CD4-positive, CD25-positive, alpha-beta regulatory T cell (primary cell): ENCODE measurements at regions not wholly inside any gene's neighbourhood (a gene's known extent, or its start where the extent isn't known, plus 50 kb on each side); places are given as distances from the start of the nearest gene placed in this dataset.

Experiments used
- ATAC-seq, 2 donors: fragments of 150-1000 bp; cut with Tn5 transposase; one replicate each; pipeline ENCODE4 v1.10.0; 2021; ENCODE audit warnings: low read depth in 2 of 2, moderate number of reproducible peaks in 2 of 2, moderate library complexity in 1 of 2
- DNase-seq, 3 donors: peaks; one replicate each; pipeline versions ENCODE4 v3.0.0 to v3.0.0-alpha.2; 2012 to 2022; ENCODE audit warnings: mixed read lengths in 1 of 3
- H3K27ac ChIP-seq: one replicate; pipeline ENCODE4 v1.7.0; 2013; ENCODE audit warnings: mild to moderate bottlenecking, low read length; ENCODE audit not compliant: insufficient read depth, poor library complexity, severe bottlenecking
- H3K27me3 ChIP-seq: one replicate; pipeline ENCODE4 v1.7.0; 2013; ENCODE audit warnings: low read length; ENCODE audit not compliant: control insufficient read depth, insufficient read depth
- H3K36me3 ChIP-seq: one replicate; pipeline ENCODE4 v1.7.0; 2013; ENCODE audit warnings: mild to moderate bottlenecking, low read length, moderate library complexity; ENCODE audit not compliant: control insufficient read depth, insufficient read depth
- H3K4me1 ChIP-seq: 2 replicates; pipeline ENCODE4 v1.7.0; 2013; ENCODE audit warnings: mild to moderate bottlenecking, low read length; ENCODE audit not compliant: insufficient read depth, control insufficient read depth, poor library complexity, severe bottlenecking
- H3K4me3 ChIP-seq: one replicate; pipeline ENCODE4 v1.7.0; 2013; ENCODE audit warnings: low read depth, mild to moderate bottlenecking, low read length, moderate library complexity
- H3K9me3 ChIP-seq, 2 experiments: 1 replicate in 1 of 2; 2 replicates in 1 of 2; pipeline ENCODE4 v1.7.0; 2013; ENCODE audit warnings: low read length in 2 of 2, mild to moderate bottlenecking in 1 of 2, moderate library complexity in 1 of 2; ENCODE audit not compliant: control insufficient read depth in 2 of 2
- H3K27ac Mint-ChIP-seq, 3 donors: one replicate each; pipeline ENCODE4 v1.8.0; 2020 to 2022; ENCODE audit warnings: mild to moderate bottlenecking in 3 of 3, mixed read lengths in 3 of 3, moderate library complexity in 2 of 3
- H3K27me3 Mint-ChIP-seq: one replicate; pipeline ENCODE4 v1.8.0; 2022; ENCODE audit warnings: mild to moderate bottlenecking, mixed read lengths
- H3K36me3 Mint-ChIP-seq: one replicate; pipeline ENCODE4 v1.8.0; 2020; ENCODE audit warnings: mixed read lengths
- H3K4me1 Mint-ChIP-seq, 4 donors: one replicate each; pipeline ENCODE4 v1.8.0; 2020 to 2022; ENCODE audit warnings: mixed read lengths in 4 of 4, mild to moderate bottlenecking in 1 of 4
- H3K4me3 Mint-ChIP-seq, 4 donors: one replicate each; pipeline ENCODE4 v1.8.0; 2020 to 2022; ENCODE audit warnings: mild to moderate bottlenecking in 4 of 4, mixed read lengths in 4 of 4, moderate library complexity in 3 of 4
- H3K9me3 Mint-ChIP-seq, 7 donors: one replicate each; pipeline ENCODE4 v1.8.0; 2020 to 2022; ENCODE audit warnings: mixed read lengths in 7 of 7, mild to moderate bottlenecking in 3 of 7, moderate library complexity in 2 of 7

DNA sequence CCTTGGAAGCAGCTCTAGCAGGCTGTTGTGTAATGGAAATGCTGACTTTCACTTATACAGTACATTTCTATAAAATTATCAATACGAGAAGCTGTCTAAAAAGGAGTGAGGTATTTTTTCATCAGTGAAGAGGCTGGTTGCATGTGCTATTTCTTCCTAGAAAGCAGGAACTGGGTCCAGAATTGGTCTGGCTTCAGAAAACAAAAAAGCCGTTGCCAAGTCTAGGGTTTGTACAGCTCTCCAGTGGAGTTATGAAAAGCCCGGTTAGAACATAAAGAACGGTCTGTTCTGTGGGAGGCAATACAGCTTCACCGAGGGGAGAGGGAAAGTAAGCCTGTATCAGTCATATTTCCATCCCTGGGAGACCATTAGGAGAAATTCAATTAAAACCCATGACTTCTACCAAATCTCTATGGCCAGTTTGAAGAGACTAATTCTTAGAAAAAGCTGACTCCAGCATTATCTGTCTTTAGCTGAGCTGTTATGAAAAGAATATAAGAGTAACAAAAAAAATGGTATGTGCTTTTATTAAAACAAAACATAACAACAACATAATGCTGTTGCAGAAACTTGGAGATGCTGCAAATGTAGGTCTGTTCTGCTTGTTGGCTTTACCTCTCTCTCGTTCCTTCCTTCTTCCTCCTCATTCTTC lies 217.0 kb downstream of the CMPK2 start:
- H3K9me3 Mint-ChIP-seq = peaks cover 0 to 9% (median 0%) of the 10 kb centered on the region in 7 donors
- H3K4me1 Mint-ChIP-seq = peaks cover 0 to 5% (median 0%) of the 10 kb centered on the region in 4 donors
- H3K36me3 Mint-ChIP-seq = no peaks in the 10 kb centered on the region

DNA sequence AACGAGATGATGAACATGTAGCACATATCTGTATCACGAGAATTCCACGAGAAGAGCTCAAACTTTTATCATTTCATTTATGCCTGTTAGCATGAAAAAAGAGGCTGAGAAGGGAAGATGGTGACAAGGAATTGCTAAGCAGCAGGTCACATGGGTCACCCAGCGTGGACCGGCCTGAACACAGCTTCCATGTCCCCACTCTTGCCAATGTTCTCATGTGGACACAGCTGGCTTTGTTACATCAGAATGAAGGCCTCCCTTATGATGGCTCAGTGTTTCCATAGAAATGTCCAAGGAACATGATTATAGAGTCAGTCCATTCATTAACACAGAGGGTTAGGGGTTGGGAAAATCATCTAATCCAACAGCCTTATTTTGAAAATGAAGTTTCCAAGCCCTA lies 215.4 kb downstream of the CMPK2 start:
- no peak for ATAC-seq
- Histone ChIP-seq H3K36me3 (no peaks in the 10 kb centered on the region), H3K27ac (no peak overlapping the region), H3K27me3 (no peaks in the 10 kb centered on the region), H3K4me1 (no peaks in the 10 kb centered on the region), H3K9me3 (no peaks in the 10 kb centered on the region), H3K4me3 (no peak overlapping the region)
- DNase-seq = no peak
- Mint-ChIP-seq H3K4me3 (no peak overlapping the region), H3K36me3 (no peaks in the 10 kb centered on the region), H3K27me3 (no peaks in the 10 kb centered on the region), H3K27ac (no peak overlapping the region), H3K4me1 (peaks cover 0 to 5% (median 0%) of the 10 kb centered on the region in 4 donors), H3K9me3 (peaks cover 0 to 8% (median 0%) of the 10 kb centered on the region in 7 donors)

More for the DNA sequence above, 217.0 kb downstream of the CMPK2 start:
- Histone ChIP-seq H3K9me3 (no peaks in the 10 kb centered on the region), H3K4me1 (no peaks in the 10 kb centered on the region), H3K36me3 (no peaks in the 10 kb centered on the region), H3K27ac (no peak overlapping the region), H3K27me3 (no peaks in the 10 kb centered on the region), H3K4me3 (no peak overlapping the region)
- H3K27ac Mint-ChIP-seq = peak overlapping the region in 1 of 3 donors; percentile 4
- DNase-seq (no peak), ATAC-seq (no peak)
- no peak overlapping the region for H3K4me3 Mint-ChIP-seq
- H3K27me3 Mint-ChIP-seq = no peaks in the 10 kb centered on the region

DNA sequence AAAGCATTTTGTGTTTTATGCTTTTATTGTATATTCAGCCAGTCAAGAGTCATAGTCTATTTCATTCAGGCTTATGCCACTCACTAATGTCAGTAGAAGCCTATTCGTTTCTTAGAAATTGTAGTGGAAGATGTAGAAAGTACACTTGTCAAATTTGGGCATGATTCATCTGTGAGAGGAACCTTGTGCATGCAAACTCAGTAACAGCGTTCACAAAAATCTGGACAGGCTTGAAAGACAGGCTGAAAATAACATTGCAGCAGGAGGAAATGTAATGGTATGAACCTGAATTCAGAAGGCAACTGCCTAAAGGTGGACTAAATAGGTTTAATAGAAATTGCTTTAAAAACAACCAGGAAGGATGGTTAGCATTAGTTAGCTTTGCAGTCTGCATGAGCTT lies 213.5 kb downstream of the CMPK2 start:
- Mint-ChIP-seq H3K4me1 (peaks cover 0 to 5% (median 0%) of the 10 kb centered on the region in 4 donors), H3K27ac (no peak overlapping the region), H3K4me3 (no peak overlapping the region), H3K9me3 (peaks cover 0 to 8% (median 0%) of the 10 kb centered on the region in 7 donors), H3K36me3 (no peaks in the 10 kb centered on the region), H3K27me3 (no peaks in the 10 kb centered on the region)
- ATAC-seq (no peak), DNase-seq (no peak)
- no peak overlapping the region for H3K27ac ChIP-seq
- H3K4me1 ChIP-seq = no peaks in the 10 kb centered on the region
- H3K9me3 ChIP-seq = no peaks in the 10 kb centered on the region
- no peaks in the 10 kb centered on the region for H3K27me3 ChIP-seq
- H3K36me3 ChIP-seq = no peaks in the 10 kb centered on the region
- H3K4me3 ChIP-seq = no peak overlapping the region

DNA sequence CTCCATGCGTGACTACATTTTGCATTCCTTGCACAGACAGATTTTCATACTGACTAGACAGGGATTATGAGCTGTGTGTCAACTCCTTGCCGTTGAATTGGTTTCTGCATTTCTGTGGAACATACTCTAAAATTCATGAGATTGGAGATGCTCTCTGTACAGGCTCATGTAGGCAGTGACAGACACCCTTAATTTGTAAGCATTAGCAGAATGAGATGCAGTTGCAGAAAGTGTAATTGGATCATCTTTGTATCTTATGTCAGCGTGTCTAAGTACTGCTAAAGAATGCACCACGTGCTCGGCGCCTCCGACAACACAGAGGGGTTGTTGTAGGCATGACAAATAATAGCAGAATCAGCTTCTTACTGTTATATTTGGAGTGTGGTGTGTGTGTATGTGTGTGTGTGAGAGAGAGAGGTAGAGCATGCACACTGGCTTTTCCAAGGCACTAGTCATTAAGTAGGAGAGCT lies 212.4 kb downstream of the CMPK2 start:
- no peak overlapping the region for H3K27ac Mint-ChIP-seq
- no peaks in the 10 kb centered on the region for H3K4me1 ChIP-seq
- DNase-seq (no peak), ATAC-seq (no peak)
- no peaks in the 10 kb centered on the region for H3K27me3 Mint-ChIP-seq
- peaks cover 0 to 5% (median 0%) of the 10 kb centered on the region in 4 donors for H3K4me1 Mint-ChIP-seq
- no peaks in the 10 kb centered on the region for H3K36me3 Mint-ChIP-seq
- H3K4me3 Mint-ChIP-seq = no peak overlapping the region
- no peaks in the 10 kb centered on the region for H3K36me3 ChIP-seq
- H3K27ac ChIP-seq = no peak overlapping the region
- H3K27me3 ChIP-seq = no peaks in the 10 kb centered on the region
- H3K9me3 Mint-ChIP-seq = peaks cover 0 to 8% (median 0%) of the 10 kb centered on the region in 7 donors
- H3K9me3 ChIP-seq = no peaks in the 10 kb centered on the region
- H3K4me3 ChIP-seq = no peak overlapping the region

DNA sequence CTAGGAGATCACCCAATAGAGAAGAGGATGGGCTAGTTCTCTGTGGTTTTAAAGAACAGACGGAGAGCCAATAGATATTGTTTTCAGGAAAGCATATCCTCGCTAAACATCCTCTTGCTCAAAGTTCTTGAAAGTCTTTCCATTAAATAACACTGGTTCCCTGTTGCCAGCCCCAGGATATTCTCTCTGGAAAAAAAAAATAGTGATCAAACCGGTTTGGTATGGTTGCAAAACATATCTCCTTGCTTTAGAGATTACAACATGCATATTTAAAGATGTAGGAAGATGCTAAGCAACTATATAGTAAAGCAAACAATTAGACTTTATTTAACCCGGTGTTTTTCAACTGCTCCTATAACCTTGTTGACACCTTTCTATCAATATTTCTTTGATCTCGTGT lies 211.4 kb downstream of the CMPK2 start:
- H3K4me3 Mint-ChIP-seq = no peak overlapping the region
- peaks cover 0 to 5% (median 0%) of the 10 kb centered on the region in 4 donors for H3K4me1 Mint-ChIP-seq
- ATAC-seq (no peak), DNase-seq (no peak)
- no peaks in the 10 kb centered on the region for H3K36me3 Mint-ChIP-seq
- no peaks in the 10 kb centered on the region for H3K27me3 Mint-ChIP-seq
- no peak overlapping the region for H3K27ac Mint-ChIP-seq
- Histone ChIP-seq H3K36me3 (no peaks in the 10 kb centered on the region), H3K4me3 (no peak overlapping the region), H3K4me1 (no peaks in the 10 kb centered on the region), H3K27ac (no peak overlapping the region), H3K27me3 (no peaks in the 10 kb centered on the region), H3K9me3 (no peaks in the 10 kb centered on the region)
- peaks cover 0 to 6% (median 0%) of the 10 kb centered on the region in 7 donors for H3K9me3 Mint-ChIP-seq

DNA sequence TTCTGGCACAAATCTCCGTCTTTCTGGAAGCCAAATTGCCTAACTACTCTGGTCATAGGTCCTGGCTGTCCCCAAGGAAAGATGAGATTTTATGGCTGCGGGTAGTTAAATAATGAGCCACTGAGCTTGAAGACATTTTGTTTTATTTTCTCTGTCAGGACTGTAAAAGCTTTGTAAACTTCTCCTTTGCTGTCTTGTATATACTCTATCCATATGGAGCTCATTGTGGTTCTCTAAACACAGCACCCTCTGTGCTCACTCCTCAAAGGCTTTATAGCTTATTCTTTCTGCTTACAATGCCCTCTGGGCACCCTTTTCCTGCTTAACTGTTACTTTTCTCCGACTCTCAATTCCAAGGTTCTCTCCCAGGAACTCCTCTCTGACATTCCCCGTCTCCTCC lies 209.1 kb downstream of the CMPK2 start:
- Histone ChIP-seq H3K27me3 (no peaks in the 10 kb centered on the region), H3K36me3 (no peaks in the 10 kb centered on the region), H3K27ac (no peak overlapping the region), H3K9me3 (no peaks in the 10 kb centered on the region), H3K4me1 (no peaks in the 10 kb centered on the region), H3K4me3 (no peak overlapping the region)
- Mint-ChIP-seq H3K36me3 (no peaks in the 10 kb centered on the region), H3K27me3 (no peaks in the 10 kb centered on the region), H3K4me1 (peaks cover 0 to 5% (median 0%) of the 10 kb centered on the region in 4 donors), H3K4me3 (no peak overlapping the region), H3K27ac (no peak overlapping the region), H3K9me3 (peaks cover 0 to 3% (median 0%) of the 10 kb centered on the region in 7 donors)
- DNase-seq = no peak
- ATAC-seq = no peak

DNA sequence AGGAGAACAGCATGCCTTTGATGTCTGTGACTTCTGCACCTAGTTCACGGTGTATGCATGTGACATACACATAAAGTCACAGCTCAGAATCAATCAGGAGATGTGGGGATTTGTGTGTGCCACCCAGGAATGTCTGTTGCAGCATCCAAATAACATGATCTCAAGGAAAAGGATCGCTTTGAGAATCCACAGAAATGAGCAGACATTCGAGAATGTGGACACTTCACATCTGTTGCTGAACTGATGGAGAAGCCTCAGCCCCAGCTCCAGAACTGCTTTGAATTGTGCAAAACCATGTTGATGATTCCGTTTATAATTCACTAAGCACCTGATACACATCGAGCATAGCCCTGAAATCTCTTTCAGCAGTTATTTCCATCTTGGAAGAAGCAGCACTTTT lies 208.6 kb downstream of the CMPK2 start:
- Histone ChIP-seq H3K27ac (no peak overlapping the region), H3K4me1 (no peaks in the 10 kb centered on the region), H3K4me3 (no peak overlapping the region), H3K36me3 (no peaks in the 10 kb centered on the region), H3K27me3 (no peaks in the 10 kb centered on the region), H3K9me3 (no peaks in the 10 kb centered on the region)
- Mint-ChIP-seq H3K4me3 (no peak overlapping the region), H3K4me1 (peaks cover 0 to 2% (median 0%) of the 10 kb centered on the region in 4 donors), H3K27me3 (no peaks in the 10 kb centered on the region), H3K9me3 (peaks cover 0 to 2% (median 0%) of the 10 kb centered on the region in 7 donors), H3K36me3 (no peaks in the 10 kb centered on the region), H3K27ac (no peak overlapping the region)
- DNase-seq (no peak), ATAC-seq (no peak)

DNA sequence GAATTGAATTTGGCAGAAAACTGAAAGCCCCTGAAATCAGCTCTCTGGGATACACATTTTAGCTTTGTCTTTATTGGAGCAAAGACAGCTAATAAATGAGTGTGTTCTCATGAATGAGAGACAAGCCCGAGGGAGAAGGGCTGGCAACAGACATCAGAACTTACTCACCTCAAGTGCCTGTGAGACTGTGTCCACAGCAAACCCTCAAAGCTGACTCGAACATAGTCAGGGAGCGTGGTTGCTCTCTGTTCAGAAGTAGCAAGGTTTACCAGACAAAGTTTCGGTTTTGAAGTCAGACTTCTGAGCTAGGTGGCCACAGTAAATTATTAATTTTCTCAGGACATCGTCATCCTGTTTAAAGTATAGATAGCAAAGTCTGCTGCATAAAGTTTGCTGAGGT lies 207.9 kb downstream of the CMPK2 start:
- Histone ChIP-seq H3K27ac (no peak overlapping the region), H3K9me3 (no peaks in the 10 kb centered on the region), H3K27me3 (no peaks in the 10 kb centered on the region), H3K4me1 (no peaks in the 10 kb centered on the region), H3K4me3 (no peak overlapping the region), H3K36me3 (no peaks in the 10 kb centered on the region)
- Mint-ChIP-seq H3K4me1 (no peaks in the 10 kb centered on the region), H3K4me3 (no peak overlapping the region), H3K27ac (no peak overlapping the region), H3K9me3 (peaks cover 0 to 2% (median 0%) of the 10 kb centered on the region in 7 donors), H3K27me3 (no peaks in the 10 kb centered on the region), H3K36me3 (no peaks in the 10 kb centered on the region)
- DNase-seq = no peak
- no peak for ATAC-seq
